HCT116 (cell line): ENCODE measurements at regions not wholly inside any gene's neighbourhood (a gene's known extent, or its start where the extent isn't known, plus 50 kb on each side); places are given as distances from the start of the nearest gene placed in this dataset.

Source experiments
- ATF3 ChIP-seq: IDR thresholded peaks from 2 replicates; pipeline ENCODE4 v1.6.1; 2012
- CEBPB ChIP-seq: IDR thresholded peaks from 2 replicates; pipeline ENCODE4 v1.6.1; 2012; ENCODE audit warnings: low read depth
- CTCF ChIP-seq, 3 experiments: fragments of 200-600 bp in 1 of 3; sonication (generic) in 1 of 3; IDR thresholded peaks in 2 of 3; conservative IDR thresholded peaks in 1 of 3; 2 replicates each; pipeline ENCODE4 v1.5.1; 2012 to 2017; ENCODE audit warnings: low read depth in 2 of 3, low read length in 2 of 3, antibody characterized with exemption in 1 of 3, borderline replicate concordance in 1 of 3, control low read depth in 1 of 3, mild to moderate bottlenecking in 1 of 3, mixed read lengths in 1 of 3, mixed run types in 1 of 3, moderate library complexity in 1 of 3; ENCODE audit not compliant: insufficient read depth in 1 of 3
- EGR1 ChIP-seq: IDR thresholded peaks from 2 replicates; pipeline ENCODE4 v1.6.1; 2012; ENCODE audit warnings: low read depth
- JUND ChIP-seq: IDR thresholded peaks from 2 replicates; pipeline ENCODE4 v1.6.1; 2012
- MAX ChIP-seq: IDR thresholded peaks from 2 replicates; pipeline ENCODE4 v1.6.1; 2012
- POLR2A ChIP-seq: IDR thresholded peaks from 2 replicates; pipeline ENCODE4 v1.7.0; 2011; ENCODE audit warnings: borderline replicate concordance; ENCODE audit not compliant: insufficient read depth, insufficient read length; ENCODE audit errors: extremely low read depth
- POLR2AphosphoS5 ChIP-seq: IDR thresholded peaks from 2 replicates; pipeline ENCODE4 v1.6.1; 2011; ENCODE audit warnings: mild to moderate bottlenecking, low read depth, low read length, moderate library complexity
- REST ChIP-seq: IDR thresholded peaks from 2 replicates; pipeline ENCODE4 v1.6.1; 2012; ENCODE audit warnings: low read depth
- SIN3A ChIP-seq: IDR thresholded peaks from 2 replicates; pipeline ENCODE4 v1.6.1; 2012; ENCODE audit warnings: low read depth
- YY1 ChIP-seq: IDR thresholded peaks from 2 replicates; pipeline ENCODE4 v1.6.1; 2011; ENCODE audit warnings: low read length, low read depth, moderate library complexity, mild to moderate bottlenecking; ENCODE audit not compliant: insufficient replicate concordance; ENCODE audit errors: extremely low read depth
- ZFX ChIP-seq: fragments of 450-650 bp; IDR thresholded peaks from 2 replicates; pipeline ENCODE4 v1.6.1; 2017

GRCh38 chr2:82526277-82526676 is 1932.8 kb downstream of the SUCLG1 start:
- no peak for TF ChIP-seq ZFX
- TF ChIP-seq CTCF (IDR thresholded peaks at IDR 0.05 in 2 of 3, conservative IDR thresholded peaks at IDR 0.05 in 1 of 3; ENCODE audit: borderline replicate concordance in 1 of 3, insufficient read depth in 1 of 3, low read depth in 2 of 3, low read length in 2 of 3), result no peak
- TF ChIP-seq JUND, result no peak
- no peak for TF ChIP-seq ATF3
- no peak for TF ChIP-seq POLR2A
- TF ChIP-seq MAX, result no peak
- TF ChIP-seq POLR2AphosphoS5, result no peak
- TF ChIP-seq EGR1, result no peak
- no peak for TF ChIP-seq YY1
- TF ChIP-seq CEBPB, result no peak
- no peak for TF ChIP-seq SIN3A
- no peak for TF ChIP-seq REST
